Upper lobe of left lung (tissue), 6 donors: ENCODE measurements at regions not wholly inside any gene's neighbourhood (a gene's known extent, or its start where the extent isn't known, plus 50 kb on each side); places are given as distances from the start of the nearest gene placed in this dataset.
A peak's percentile ranks its signal among the peaks of the same experiment; 100 is the strongest.

Source experiments
- ATAC-seq, 2 donors: fragments of 200-7000 bp; cut with Tn5 transposase; one replicate each; pipeline ENCODE4 v1.9.1; 2022; ENCODE audit warnings: mild to moderate bottlenecking in 2 of 2, moderate library complexity in 2 of 2; ENCODE audit not compliant: low FRiP score in 2 of 2
- DNase-seq, 2 donors: peaks; one replicate each; pipeline ENCODE4 v3.0.0-alpha.2; 2019 to 2020
- H3K27ac ChIP-seq, 4 donors: fragments of 200-600 bp; sonication (generic); one replicate each; pipeline ENCODE4 v1.5.1; 2016 to 2019
- H3K27me3 ChIP-seq, 4 donors: fragments of 200-600 bp; sonication (generic); one replicate each; pipeline ENCODE4 v1.5.1; 2017 to 2019
- H3K36me3 ChIP-seq, 4 donors: fragments of 200-600 bp; sonication (generic); one replicate each; pipeline ENCODE4 v1.5.1; 2016 to 2019
- H3K4me1 ChIP-seq, 4 donors: fragments of 200-600 bp; sonication (generic); one replicate each; pipeline ENCODE4 v1.5.1; 2018 to 2019
- H3K4me3 ChIP-seq, 4 donors: fragments of 200-600 bp; sonication (generic); one replicate each; pipeline ENCODE4 v1.5.1; 2017 to 2019; ENCODE audit warnings: mild to moderate bottlenecking in 2 of 4, moderate library complexity in 1 of 4
- H3K9me3 ChIP-seq, 4 donors: fragments of 200-600 bp; sonication (generic); one replicate each; pipeline ENCODE4 v1.5.1; 2018 to 2019
- CTCF ChIP-seq, 6 experiments: fragments of 450-650 bp in 4 of 6; fragments of 200-600 bp in 2 of 6; sonication (generic) in 2 of 6; IDR thresholded peaks; one replicate each; pipeline ENCODE4 v1.5.1; 2016 to 2019; ENCODE audit warnings: antibody characterized with exemption in 6 of 6
- EP300 ChIP-seq, 4 donors: sonication (generic); formaldehyde crosslinking; IDR thresholded peaks; one replicate each; pipeline ENCODE4 v1.5.1; 2017; ENCODE audit warnings: antibody characterized with exemption in 4 of 4, control low read depth in 2 of 4
- POLR2A ChIP-seq, 4 donors: fragments of 450-650 bp; IDR thresholded peaks; one replicate each; pipeline ENCODE4 v1.5.1; 2016 to 2017; ENCODE audit warnings: antibody characterized with exemption in 4 of 4, mild to moderate bottlenecking in 2 of 4
- POLR2AphosphoS5 ChIP-seq, 2 donors: sonication (generic); formaldehyde crosslinking; IDR thresholded peaks; one replicate each; pipeline ENCODE4 v1.5.1; 2017; ENCODE audit warnings: antibody characterized with exemption in 2 of 2
- WGBS, 2 donors: methylation state at CpG; one replicate each; pipeline ENCODE4 v1.1.5; 2017 to 2018; 5-methylcytosine and 5-hydroxymethylcytosine counted together
- donor health status: DM: no; HTN: no; CAD: no; lungs with moderate emphysema.
- donor health status: DM: no; HTN: yes; CAD: no; lungs with severe emphysema.

- TF ChIP-seq POLR2AphosphoS5 (IDR thresholded peaks at IDR 0.05) (no peak), POLR2A (IDR thresholded peaks at IDR 0.05) (no peak), EP300 (IDR thresholded peaks at IDR 0.05) (no peak), CTCF (IDR thresholded peaks at IDR 0.05) (no peak)
- 64 to 65% methylated on average over 4 of the region's 4 CpGs for WGBS, 2 donors
- Histone ChIP-seq H3K4me3 (no peak overlapping the region), H3K36me3 (no peaks in the 10 kb centered on the region), H3K9me3 (no peaks in the 10 kb centered on the region), H3K27ac (no peak overlapping the region), H3K4me1 (no peaks in the 10 kb centered on the region), H3K27me3 (no peaks in the 10 kb centered on the region)
- ATAC-seq (no peak), DNase-seq (peak in 1 of 2 donors; percentile 12)
These were observed 108.5 kb upstream of the CHD6 start for GRCh38 chr20:41726727-41727126.

GRCh38 chr20:41719151-41719550 is 101.0 kb upstream of the CHD6 start:
- ATAC-seq = no peak
- no peak overlapping the region for H3K27ac ChIP-seq
- H3K4me1 ChIP-seq = no peaks in the 10 kb centered on the region

GRCh38 chr20:41717483-41717882 is 99.3 kb upstream of the CHD6 start:
- H3K27ac ChIP-seq = no peak overlapping the region
- DNase-seq (no peak), ATAC-seq (no peak)
- H3K4me1 ChIP-seq = no peaks in the 10 kb centered on the region
- H3K9me3 ChIP-seq = no peaks in the 10 kb centered on the region
- H3K27me3 ChIP-seq = no peaks in the 10 kb centered on the region
- WGBS, 2 donors = 22 to 64% methylated on average over 1 to 3 of the region's 3 CpGs
- H3K36me3 ChIP-seq = no peaks in the 10 kb centered on the region
- no peak for TF ChIP-seq CTCF (IDR thresholded peaks at IDR 0.05)
- TF ChIP-seq EP300 (IDR thresholded peaks at IDR 0.05) = no peak
- TF ChIP-seq POLR2AphosphoS5 (IDR thresholded peaks at IDR 0.05) = no peak
- no peak for TF ChIP-seq POLR2A (IDR thresholded peaks at IDR 0.05)
- no peak overlapping the region for H3K4me3 ChIP-seq

More at GRCh38 chr20:41719151-41719550, 101.0 kb upstream of the CHD6 start:
- Histone ChIP-seq H3K9me3 (no peaks in the 10 kb centered on the region), H3K27me3 (no peaks in the 10 kb centered on the region), H3K4me3 (no peak overlapping the region), H3K36me3 (no peaks in the 10 kb centered on the region)
- 93 to 96% methylated on average over 4 of the region's 4 CpGs for WGBS, 2 donors
- TF ChIP-seq CTCF (IDR thresholded peaks at IDR 0.05) (no peak), EP300 (IDR thresholded peaks at IDR 0.05) (no peak), POLR2A (IDR thresholded peaks at IDR 0.05) (no peak), POLR2AphosphoS5 (IDR thresholded peaks at IDR 0.05) (no peak)
- no peak for DNase-seq

- Histone ChIP-seq H3K9me3 (no peaks in the 10 kb centered on the region), H3K36me3 (no peaks in the 10 kb centered on the region), H3K27me3 (no peaks in the 10 kb centered on the region), H3K4me3 (no peak overlapping the region), H3K4me1 (no peaks in the 10 kb centered on the region), H3K27ac (no peak overlapping the region)
- TF ChIP-seq EP300 (IDR thresholded peaks at IDR 0.05) (no peak), CTCF (IDR thresholded peaks at IDR 0.05) (no peak), POLR2AphosphoS5 (IDR thresholded peaks at IDR 0.05) (no peak)
- DNase-seq (no peak), ATAC-seq (no peak)
These were observed 98.7 kb upstream of the CHD6 start for GRCh38 chr20:41716911-41717310.

GRCh38 chr20:41716436-41716835 is 98.3 kb upstream of the CHD6 start:
- ATAC-seq (no peak), DNase-seq (no peak)
- H3K27me3 ChIP-seq = no peaks in the 10 kb centered on the region
- TF ChIP-seq EP300 (IDR thresholded peaks at IDR 0.05) = no peak
- 67 to 69% methylated on average over 3 of the region's 3 CpGs for WGBS, 2 donors
- H3K36me3 ChIP-seq = no peaks in the 10 kb centered on the region
- H3K9me3 ChIP-seq = no peaks in the 10 kb centered on the region
- no peak overlapping the region for H3K4me3 ChIP-seq
- H3K27ac ChIP-seq = no peak overlapping the region
- H3K4me1 ChIP-seq = no peaks in the 10 kb centered on the region
